ENCODE measurements at regions not wholly inside any gene's neighbourhood (a gene's known extent, or its start where the extent isn't known, plus 50 kb on each side); places are given as distances from the start of the nearest gene placed in this dataset.

DNA sequence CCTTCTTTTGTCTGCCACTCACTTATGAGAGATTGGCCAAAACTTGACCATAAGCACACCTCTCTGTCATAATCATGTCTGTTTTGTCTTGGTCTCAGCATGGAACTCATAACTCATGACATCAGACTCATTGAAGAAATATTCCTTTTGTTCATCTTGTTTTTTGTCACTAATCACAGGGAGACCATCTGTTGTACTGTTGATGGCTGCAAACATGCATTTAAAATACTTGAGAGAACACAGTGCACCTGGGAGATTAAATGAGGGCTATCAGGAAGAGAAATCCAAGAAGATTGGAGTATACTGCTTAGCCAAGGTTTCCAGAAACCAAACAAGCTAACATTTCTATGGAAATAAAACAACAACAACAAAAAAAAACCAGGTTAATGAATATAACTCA is 689.7 kb downstream of the EPM2A start:
- Histone ChIP-seq H3K36me3 (no peaks in the 10 kb centered on the region), H3K4me1 (no peaks in the 10 kb centered on the region), H3K27ac (no peak overlapping the region), H3K9me3 (no peaks in the 10 kb centered on the region), H3K4me3 (no peak overlapping the region), H3K27me3 (no peaks in the 10 kb centered on the region)
- intact Hi-C loops (cut with DNase I; ENCODE audit: low total_unique reads): no loop called here
- TF ChIP-seq POLR2A (IDR thresholded peaks at IDR 0.05) (no peak), CTCF (IDR thresholded peaks at IDR 0.05) (no peak)
- no peak for DNase-seq

DNA sequence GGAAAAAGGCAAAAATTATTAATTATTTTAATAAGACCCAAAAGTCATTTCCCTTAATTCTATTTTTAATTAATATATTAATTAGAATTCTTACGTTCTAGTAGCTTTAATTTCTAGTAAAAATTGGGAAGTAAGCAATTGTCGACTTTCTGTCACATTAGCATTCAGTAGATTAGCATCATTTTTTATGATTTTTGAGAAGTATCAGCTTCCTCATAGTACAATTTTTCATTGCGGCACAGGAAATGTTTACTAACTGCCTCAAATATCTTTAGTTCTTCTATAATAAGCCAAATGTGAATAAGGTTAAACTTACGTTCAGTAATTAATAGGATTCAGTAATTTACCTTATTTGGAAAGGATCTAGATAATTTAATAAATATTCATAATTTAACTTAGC is 687.4 kb downstream of the EPM2A start:
- intact Hi-C loops (cut with DNase I; ENCODE audit: low total_unique reads): no loop called here
- no peak for TF ChIP-seq CTCF (IDR thresholded peaks at IDR 0.05)
- no peak for TF ChIP-seq POLR2A (IDR thresholded peaks at IDR 0.05)
- H3K27me3 ChIP-seq: no peaks in the 10 kb centered on the region

DNA sequence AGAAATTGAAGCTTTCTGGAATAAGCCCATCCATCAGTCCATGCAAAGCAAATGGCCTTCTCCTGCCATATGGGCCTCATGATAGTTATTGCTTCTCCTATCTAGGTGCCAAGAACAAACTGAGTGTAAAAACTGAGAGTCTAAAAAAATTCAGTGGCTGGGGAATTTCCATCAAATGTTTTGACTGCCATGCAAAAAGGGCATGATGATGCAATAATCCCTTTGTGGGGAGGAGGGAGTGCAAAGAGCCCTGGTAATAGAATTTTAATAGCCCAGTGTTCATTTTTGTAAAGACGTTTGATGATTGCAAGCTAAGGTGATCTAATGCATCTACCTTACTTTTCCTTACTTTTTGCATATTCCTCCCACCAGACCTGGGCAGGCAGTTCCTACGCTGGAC is 683.7 kb downstream of the EPM2A start:
- no peak for DNase-seq
- intact Hi-C loops (cut with DNase I; ENCODE audit: low total_unique reads): no loop called here
- no peaks in the 10 kb centered on the region for H3K9me3 ChIP-seq
- no peak overlapping the region for H3K27ac ChIP-seq
- no peaks in the 10 kb centered on the region for H3K36me3 ChIP-seq
- TF ChIP-seq POLR2A (IDR thresholded peaks at IDR 0.05) (no peak), CTCF (IDR thresholded peaks at IDR 0.05) (no peak)
- H3K4me3 ChIP-seq: no peak overlapping the region
- no peaks in the 10 kb centered on the region for H3K27me3 ChIP-seq
- no peaks in the 10 kb centered on the region for H3K4me1 ChIP-seq

More for the DNA sequence above, 687.4 kb downstream of the EPM2A start:
- Histone ChIP-seq H3K4me1 (no peaks in the 10 kb centered on the region), H3K27ac (no peak overlapping the region), H3K36me3 (no peaks in the 10 kb centered on the region), H3K4me3 (no peak overlapping the region), H3K9me3 (no peaks in the 10 kb centered on the region)
- no peak for DNase-seq

DNA sequence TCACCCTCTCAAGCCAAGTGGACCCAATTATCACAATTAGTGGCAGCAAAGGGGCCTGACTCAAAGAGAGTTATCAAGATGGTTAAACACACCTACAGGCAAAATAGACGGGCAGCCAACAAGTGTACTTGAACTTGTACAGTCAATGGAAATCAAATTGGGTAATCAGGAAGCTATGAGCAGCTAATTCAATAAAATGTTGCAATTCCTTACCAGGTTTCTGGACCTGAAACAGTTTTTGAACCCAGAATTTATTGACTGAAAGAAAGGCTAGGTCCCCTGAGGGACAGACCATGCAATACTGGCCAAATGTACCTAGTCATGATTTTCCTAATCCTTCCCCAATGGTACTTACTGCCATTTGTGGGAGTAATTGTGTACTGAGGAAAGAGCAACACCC is 679.8 kb downstream of the EPM2A start:
- intact Hi-C loops (cut with DNase I; ENCODE audit: low total_unique reads): no loop called here
- no peaks in the 10 kb centered on the region for H3K9me3 ChIP-seq

GRCh38 chr6:145060714-145061113 is 674.6 kb downstream of the EPM2A start:
- no peaks in the 10 kb centered on the region for H3K9me3 ChIP-seq
- TF ChIP-seq CTCF (IDR thresholded peaks at IDR 0.05): no peak
- no peak for TF ChIP-seq POLR2A (IDR thresholded peaks at IDR 0.05)
- no peak overlapping the region for H3K27ac ChIP-seq
- H3K4me1 ChIP-seq: no peaks in the 10 kb centered on the region
- DNase-seq: no peak
- intact Hi-C loops (cut with DNase I; ENCODE audit: low total_unique reads): no loop called here
- no peak overlapping the region for H3K4me3 ChIP-seq
- H3K36me3 ChIP-seq: no peaks in the 10 kb centered on the region
- no peaks in the 10 kb centered on the region for H3K27me3 ChIP-seq

More for the DNA sequence above, 679.8 kb downstream of the EPM2A start:
- no peak overlapping the region for H3K4me3 ChIP-seq
- no peaks in the 10 kb centered on the region for H3K4me1 ChIP-seq
- H3K27me3 ChIP-seq: no peaks in the 10 kb centered on the region
- no peak for DNase-seq
- H3K27ac ChIP-seq: no peak overlapping the region
- no peaks in the 10 kb centered on the region for H3K36me3 ChIP-seq
- TF ChIP-seq POLR2A (IDR thresholded peaks at IDR 0.05) (no peak), CTCF (IDR thresholded peaks at IDR 0.05) (no peak)
